Forelimb muscle (tissue), 1 donor: ENCODE measurements at regions not wholly inside any gene's neighbourhood (a gene's known extent, or its start where the extent isn't known, plus 50 kb on each side); places are given as distances from the start of the nearest gene placed in this dataset.

Experiments
- DNase-seq: peaks from one replicate; pipeline ENCODE4 v3.0.0-alpha.2; 2013; ENCODE audit warnings: low read depth

DNA sequence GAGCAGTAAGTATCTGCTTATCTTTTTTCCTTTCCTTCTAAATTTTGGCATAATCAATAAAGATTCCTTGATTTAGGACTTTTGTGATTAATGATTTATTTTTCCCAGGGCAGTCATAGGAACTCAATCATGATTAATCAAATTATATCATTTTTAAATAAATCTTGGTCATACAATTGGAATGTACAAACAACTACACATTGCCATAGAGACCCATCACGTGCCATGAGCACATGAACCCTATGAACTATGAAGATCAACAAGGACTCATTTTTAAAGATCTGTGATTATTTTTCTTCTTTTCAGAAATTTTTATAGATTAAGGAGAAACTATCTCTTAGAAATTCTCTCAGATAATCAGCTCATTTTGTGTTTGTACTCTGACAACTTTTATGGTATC is 622.4 kb downstream of the BCKDHB start:
- no peak for DNase-seq

DNA sequence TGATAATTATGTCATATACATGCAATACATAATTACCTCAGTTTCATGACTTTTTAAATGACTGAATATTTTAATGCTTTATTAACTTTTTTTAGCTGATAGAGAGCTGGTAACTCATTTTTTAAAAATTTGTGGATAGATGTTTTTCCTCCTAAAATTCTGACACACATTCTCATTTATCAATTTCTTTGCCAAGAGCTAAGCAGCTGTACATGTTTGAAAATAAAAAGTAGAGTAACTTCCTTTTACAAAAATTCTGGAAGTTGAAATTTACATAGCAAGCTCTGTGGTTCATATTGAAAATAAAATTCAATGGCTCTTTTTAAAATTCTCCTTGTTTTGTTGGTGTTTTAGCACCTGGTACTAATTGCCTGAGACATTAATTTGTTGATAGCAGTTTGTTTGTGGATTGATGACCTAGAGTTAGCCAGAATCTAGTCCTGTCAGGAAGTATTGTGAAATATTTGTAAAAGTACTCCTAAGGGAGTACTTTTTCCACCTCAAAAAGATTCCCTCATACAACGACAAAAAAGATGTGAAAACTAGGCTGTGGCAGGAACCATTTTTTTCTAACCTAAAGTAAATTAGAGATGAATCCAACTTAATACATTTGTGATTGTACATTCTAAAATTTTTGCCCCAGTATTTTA is 621.8 kb downstream of the BCKDHB start:
- peak; percentile 14 for DNase-seq

DNA sequence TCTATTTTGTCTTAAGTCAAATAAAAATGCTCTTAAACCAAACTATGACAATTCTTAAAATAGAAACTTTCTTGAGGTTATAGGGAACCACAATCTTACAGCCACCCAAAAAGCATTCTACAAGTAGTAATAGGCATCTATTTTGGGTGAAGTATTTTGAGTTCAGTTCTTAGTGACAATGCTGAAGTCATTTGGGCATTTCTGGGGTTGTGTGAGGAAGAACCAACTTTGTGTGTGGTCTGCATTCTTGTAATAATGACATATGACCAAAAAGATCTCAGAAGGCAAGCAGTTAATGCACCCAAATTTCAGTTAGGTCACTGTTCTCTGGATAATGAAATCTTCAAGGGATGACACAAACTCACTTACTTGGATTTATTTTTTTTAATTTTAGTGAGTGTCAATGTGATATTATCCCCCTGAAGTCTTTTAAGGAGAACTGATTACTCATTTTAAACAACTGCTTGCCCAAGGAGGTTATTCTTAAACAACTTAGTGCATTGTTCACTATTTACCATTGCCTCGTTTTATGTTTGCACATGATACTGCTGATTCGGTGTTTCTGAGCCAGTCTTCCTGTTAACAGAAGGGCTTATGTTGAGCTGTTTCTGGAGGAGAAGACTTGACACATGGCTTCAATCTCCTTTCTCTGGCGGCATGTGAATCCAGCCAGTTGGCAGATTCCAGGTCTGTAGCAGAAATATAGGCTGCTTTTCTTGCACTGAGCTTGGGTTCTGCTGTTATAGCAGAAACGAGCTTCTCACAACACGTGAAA is 618.9 kb downstream of the BCKDHB start:
- DNase-seq, result no peak

- no peak for DNase-seq
Measured at GRCh38 chr6:80720824-80721223, 614.4 kb downstream of the BCKDHB start.

DNA sequence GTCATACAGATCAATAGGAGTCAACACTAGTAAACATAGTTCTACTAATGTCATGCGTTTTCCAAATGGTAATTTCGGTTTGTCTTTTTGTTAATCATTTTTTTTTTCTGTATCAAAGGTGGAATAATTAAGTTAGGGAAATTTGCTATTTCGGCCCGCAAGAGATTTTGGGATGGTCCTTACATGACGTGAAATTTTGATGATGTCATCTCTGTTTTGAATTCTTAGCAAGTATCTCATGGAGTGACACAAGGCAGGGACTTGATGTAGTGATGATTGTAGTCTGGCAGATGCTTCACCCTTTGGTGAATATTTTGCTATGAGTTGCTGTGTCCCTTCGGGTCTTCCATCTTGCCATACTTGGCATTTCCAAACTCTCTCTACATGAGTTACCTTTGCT is 608.0 kb downstream of the BCKDHB start:
- DNase-seq, result no peak

DNA sequence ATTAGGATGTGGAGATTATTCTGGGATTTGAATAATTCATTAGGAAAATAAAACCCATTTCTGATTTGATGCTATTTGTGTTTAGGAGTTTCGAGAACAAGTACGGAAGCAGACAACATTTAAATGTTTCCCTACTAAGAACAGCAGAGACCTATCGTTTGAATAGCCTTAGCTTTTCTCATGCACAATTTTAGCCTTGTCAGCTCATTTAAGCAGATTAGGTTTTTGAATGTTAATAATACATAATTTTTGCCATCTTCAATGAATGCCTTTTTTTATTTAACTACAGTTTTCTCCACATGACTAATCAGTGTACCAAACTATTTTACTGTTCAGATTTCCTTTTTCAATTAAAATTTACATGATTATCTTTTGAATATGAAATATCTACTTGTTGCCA is 592.0 kb downstream of the BCKDHB start:
- no peak for DNase-seq

GRCh38 chr6:80696268-80696667 is 589.8 kb downstream of the BCKDHB start:
- DNase-seq, result no peak

DNA sequence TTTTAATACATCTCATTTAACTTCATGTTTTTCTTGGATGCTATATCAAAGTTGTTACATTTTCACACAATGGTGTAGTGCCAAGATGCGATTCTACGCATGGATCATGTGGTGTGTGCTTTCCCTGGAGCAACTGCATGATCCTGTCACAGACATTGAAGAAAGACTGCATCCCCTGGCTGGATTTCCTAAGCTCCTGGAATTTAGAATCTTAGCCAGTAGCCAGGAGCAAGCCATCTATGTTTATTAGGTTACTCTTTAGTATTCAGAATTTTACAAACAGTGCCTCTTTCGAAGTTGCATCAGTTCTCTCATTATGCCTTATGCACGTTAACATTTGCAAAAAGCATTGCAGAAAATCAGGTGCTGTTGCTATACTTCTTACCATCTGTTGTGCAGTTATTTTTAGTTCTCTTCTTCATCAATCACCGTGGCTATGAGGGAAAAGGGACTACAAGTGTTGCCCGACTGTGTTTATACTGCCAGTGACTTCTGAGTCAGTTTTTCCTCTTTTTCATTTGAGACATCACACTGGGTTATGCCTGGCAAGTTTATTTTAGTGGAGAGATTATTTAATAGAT is 584.2 kb downstream of the BCKDHB start:
- peak; percentile 59 for DNase-seq

DNA sequence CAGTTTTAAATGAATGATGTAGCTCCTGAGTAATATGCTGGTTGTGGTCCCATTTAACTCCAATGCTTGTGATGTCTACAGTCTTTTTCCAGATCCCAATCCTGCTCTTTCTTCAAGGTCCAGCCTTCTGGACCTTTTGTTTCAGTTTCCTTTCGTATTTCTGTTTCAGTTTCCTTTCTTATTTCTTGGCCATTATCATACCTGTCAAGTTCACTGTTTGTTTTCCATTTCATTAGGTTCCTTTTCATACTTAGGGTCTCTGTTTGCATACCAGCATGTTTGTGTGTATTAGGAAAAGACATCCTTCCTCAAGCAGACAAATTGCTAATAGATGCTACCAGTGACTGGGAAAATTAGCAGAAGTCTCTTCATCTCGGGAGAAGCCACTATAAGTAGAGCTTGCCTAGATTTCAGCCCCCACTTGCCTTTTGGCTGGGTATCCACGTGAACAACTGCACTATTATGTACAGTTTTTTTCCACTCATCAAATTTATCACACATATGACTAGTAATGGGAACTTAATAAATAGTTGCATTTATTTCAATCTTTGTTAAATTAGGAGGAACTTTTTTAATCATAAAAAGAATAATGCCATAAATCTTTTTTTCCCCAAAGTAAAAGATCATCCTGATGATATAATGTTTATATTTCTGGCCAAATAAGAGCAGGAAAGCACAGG is 583.4 kb downstream of the BCKDHB start:
- peak; percentile 20 for DNase-seq

DNA sequence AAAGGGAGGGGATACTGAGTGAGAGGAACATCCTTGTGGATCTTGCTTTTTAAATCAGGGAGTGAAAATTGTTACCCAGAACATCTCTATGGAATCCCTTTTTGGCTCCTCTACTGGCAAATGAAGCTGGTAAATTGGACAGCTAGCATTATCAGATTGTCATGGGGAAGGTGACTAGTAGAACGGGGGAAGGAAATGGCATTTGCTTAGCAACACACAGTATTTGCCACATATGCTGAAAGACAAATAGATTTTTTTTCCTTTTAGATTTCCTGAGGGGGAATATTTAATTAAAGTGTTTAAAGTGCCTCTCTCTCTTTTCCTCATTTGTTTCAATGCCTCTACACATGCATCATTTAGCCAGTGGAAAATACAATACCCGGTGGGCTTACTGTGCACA is 573.5 kb downstream of the BCKDHB start:
- no peak for DNase-seq

GRCh38 chr6:80676386-80676785 is 569.9 kb downstream of the BCKDHB start:
- DNase-seq, result no peak

DNA sequence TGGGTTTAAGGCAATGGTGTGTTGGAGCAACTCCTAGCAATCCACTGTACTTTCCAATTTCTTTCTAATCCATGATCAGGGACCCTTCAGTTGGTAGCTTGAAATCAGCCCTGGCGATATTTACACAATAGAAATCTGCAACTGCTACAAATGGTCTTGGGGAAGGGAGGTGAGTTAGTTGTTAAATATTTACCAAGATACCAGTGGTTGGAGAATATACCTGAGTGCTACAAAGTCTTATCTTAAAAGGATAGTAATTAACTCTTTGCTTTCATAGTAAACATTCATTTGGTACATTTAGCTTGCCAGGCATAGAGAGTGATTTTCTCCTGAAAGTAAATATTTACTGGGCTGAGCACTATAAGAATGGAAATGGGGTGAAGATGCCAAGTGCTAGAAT is 568.2 kb downstream of the BCKDHB start:
- no peak for DNase-seq

DNA sequence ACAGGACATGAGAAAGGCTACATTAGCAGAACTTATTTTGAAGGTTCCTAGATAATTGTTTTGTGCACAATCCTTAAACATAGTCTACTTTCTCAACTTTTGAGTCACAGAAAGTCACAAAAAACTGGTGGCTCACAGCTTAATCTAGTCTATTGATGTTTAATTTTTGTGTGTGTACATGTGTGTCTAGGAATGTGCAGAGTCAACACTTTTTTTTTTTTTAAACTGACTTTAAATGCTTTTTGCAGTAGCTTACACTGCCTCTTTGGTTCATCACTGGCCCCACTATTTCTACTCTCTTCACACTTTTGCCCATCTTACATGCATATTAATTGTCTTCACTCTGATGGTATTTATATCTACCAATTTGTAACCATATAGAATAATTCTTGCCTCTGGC is 566.9 kb downstream of the BCKDHB start:
- no peak for DNase-seq

GRCh38 chr6:80667006-80667405 is 560.5 kb downstream of the BCKDHB start:
- DNase-seq, result no peak

- DNase-seq, result no peak
Measured at GRCh38 chr6:80658926-80659325, 552.5 kb downstream of the BCKDHB start.

GRCh38 chr6:80647156-80647555 is 540.7 kb downstream of the BCKDHB start:
- no peak for DNase-seq

DNA sequence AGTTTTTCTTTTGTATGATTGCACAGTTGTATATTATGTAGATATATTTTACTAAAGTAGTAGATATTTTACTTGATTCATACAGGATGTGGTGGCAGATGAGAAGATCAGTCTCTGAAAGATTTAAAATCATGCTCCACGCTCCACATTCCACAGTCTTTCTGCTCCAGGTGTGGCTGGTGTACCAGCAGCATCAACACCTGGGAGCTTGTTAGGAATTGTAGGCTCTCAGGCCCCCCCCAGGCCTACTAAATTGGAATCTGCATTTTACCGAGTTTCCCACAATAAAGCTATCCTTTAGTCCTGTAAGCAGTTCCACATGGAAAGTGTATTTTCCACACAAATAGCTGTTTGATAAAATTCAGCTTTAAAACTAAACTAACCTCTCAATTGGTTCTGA is 537.4 kb downstream of the BCKDHB start:
- DNase-seq, result no peak

DNA sequence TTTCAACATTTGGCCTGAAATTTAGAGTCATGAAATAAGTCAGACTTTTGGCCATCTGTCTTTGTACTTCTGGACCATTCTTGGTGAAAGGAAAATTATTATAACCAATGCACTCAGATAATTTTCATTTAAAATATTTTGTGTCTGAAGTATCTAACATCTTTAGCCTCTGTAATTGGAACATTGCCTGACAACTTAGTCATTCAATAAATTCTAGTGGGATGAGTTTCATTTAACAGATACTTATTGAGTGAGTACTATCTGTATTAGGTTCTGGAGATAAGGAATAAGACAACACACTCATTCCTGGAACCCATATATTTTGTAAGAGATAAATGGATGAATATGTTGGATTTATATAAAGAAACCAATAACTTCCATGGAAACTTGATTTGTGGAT is 536.0 kb downstream of the BCKDHB start:
- DNase-seq, result no peak

- no peak for DNase-seq
Measured at GRCh38 chr6:80641591-80641990, 535.1 kb downstream of the BCKDHB start.

DNA sequence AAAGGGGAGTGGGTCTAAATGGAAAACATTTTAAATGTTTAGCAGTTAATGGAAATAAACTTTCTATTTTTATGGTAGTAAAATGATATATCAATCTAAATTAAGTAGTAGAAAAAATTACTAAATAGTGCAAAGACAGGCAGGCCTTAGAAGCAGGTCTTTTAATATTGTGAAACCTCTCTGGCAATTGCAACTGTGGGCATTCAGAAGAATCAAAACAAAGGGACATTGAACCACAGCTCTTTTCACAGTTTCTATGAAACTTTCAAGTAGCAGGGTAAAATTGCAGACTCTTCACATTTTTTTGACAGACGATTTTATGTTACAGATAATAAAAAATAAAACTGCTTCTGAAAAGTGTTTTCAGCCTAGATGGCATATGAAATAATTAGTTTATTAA is 533.7 kb downstream of the BCKDHB start:
- no peak for DNase-seq

GRCh38 chr6:80639181-80639629 is 532.7 kb downstream of the BCKDHB start:
- no peak for DNase-seq

DNA sequence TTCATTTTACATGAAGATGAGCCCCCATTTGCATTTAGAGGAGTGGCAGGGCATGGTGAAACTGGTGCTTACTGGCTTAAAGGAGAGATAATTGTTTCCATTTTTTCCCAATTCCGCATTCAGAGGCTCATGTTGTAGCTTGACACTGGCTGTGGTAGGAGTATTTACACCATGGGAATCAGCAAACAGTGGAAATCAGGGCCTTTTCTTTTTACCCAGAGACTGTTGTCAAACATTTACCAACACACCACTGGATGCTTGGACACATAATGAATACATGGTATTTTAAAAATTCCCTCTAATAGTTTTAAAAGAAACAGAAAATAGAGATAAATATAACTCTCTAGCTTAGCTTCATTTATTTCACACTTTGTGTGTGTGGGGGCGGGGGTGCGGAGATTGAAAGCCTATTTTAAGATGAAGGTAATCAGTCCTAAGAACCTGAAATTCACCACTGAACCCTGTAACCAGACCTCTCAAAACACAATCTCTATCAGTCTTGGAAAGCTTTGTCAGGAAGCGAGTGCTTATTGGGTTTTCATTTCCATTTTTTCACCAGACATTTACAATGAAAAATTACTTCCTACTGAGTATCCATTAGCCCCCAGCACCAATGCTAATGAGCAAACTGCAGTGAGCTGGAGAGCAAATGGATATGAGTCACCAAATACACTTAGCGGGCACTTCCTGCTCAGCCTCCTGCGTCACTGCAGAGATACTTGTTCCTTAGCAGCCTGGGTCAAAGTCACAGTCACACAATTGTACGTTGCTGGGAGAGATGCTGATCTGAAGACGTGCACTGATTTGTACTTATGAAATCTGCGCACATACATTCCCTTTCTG is 532.0 kb downstream of the BCKDHB start:
- DNase-seq, result no peak
